ENCODE measurements at regions not wholly inside any gene's neighbourhood (a gene's known extent, or its start where the extent isn't known, plus 50 kb on each side); places are given as distances from the start of the nearest gene placed in this dataset.

DNA sequence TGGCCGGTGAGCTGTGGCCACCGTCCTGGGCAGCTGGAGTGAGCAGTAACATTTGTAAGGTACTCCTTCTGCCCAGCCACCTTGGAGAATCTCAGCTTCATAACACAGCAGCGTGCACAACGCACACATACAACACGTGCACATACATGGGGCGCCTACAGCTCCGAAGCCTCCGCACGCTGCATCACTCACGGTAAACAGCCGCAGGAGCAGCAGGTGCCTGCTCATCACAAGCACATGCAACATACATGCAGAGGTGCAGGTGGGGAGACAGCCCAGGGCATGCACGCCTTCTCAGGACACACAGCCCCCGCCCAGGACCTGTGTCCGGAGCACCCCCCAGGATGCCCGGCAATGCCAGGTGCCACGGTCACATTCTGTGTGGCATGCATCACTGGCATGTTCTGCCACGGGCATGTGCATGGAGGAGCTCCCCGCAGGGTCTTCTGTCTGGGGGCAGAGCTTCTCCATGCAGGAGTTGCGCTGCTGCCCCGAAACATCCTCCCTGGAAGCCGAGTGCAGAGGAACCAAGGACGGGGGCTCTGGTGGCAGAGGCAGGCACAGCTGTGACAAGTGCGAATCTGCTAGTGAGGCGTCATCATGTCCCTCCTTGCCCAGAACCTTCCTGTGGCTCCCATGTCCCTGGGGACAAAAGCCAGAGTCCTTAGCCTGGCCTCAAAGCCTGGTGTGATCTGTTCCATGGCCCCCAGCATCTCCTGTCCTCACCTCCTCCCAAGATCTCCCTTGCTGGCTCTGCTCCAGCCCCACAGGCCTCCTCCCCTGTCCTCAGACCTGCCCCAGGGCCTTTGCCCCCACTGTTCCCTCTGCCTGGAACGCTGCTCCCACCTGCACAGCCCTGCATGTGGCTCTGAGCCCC is 184.0 kb upstream of the GSE1 start (continued):
- TF ChIP-seq RFX5 (IDR thresholded peaks at IDR 0.05; ENCODE audit: low read depth, low read length), result no peak

DNA sequence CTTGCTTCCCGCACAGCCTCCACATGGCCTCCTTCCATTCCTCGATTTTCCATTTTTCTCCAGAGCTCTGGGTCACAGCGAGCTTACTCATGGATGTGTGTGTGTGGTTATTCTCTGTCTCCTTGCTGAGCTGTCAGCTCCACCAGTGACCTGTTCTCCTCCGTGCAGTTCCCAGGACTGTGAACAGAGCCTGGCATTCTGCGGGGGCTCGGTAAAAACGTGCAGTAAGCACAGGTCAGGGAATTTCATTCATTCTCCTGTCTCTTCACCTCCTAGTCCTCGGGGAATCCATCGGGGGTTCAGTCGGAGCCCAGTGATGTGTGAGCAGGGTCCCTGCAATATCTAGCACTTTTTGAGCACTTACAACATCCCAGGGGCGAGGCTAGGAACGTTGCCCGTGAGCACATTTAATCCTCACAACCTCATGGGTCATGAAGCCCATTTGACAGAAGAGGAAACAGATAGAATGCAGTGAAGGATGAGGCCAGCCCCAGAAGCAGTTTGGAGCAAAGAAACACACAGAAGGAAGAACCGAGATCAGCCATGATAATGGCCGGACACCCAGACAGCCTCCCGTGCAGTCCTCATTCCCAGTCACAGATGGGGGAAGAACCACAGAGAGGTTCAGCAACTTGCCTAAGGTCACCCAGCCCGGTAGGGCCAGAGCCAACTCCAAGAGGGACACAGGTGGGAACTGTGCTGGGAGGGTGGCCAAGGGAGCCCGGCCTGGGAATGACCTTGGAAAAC is 183.2 kb upstream of the GSE1 start:
- Histone ChIP-seq H3K18ac (ENCODE audit: low read depth, low read length) (no peak overlapping the region), H3K23ac (ENCODE audit: low read depth, low read length) (no peak overlapping the region), H3K14ac (replicated peaks; ENCODE audit: low read depth, low read length) (no peak overlapping the region), H3K4me2 (ENCODE audit: low read depth, low read length) (no peak overlapping the region), H3K4me1 (ENCODE audit: control insufficient read depth, insufficient read depth, low read length) (no peaks in the 10 kb centered on the region), H2AK5ac (ENCODE audit: low read depth, low read length) (no peak overlapping the region), H3K27me3 (ENCODE audit: control insufficient read depth, insufficient read depth, low read length) (no peaks in the 10 kb centered on the region), H3K9me3 (ENCODE audit: control insufficient read depth, insufficient read depth, low read length) (no peaks in the 10 kb centered on the region), H3K4ac (ENCODE audit: low read depth, low read length) (no peak overlapping the region), H4K8ac (ENCODE audit: low read depth in 2 of 2, low read length in 2 of 2) (no peak overlapping the region), H3K79me1 (ENCODE audit: low read depth in 1 of 2, low read length in 2 of 2) (peaks cover 0 to 9% of the 10 kb centered on the region in 2 experiments; a peak in 3 of 4 replicates), H3K27ac (ENCODE audit: insufficient read depth, low read length) (no peak overlapping the region), H4K20me1 (ENCODE audit: insufficient read depth, low read length) (peaks cover 46% of the 10 kb centered on the region), H3K4me3 (ENCODE audit: insufficient read depth, low read depth, low read length) (no peak overlapping the region), H3K9me1 (ENCODE audit: insufficient read depth, low read length) (0 out of 2 replicates have a peak, but pooled peaks cover 3% of the 10 kb centered on the region), H3K9ac (ENCODE audit: low read depth, low read length) (no peak overlapping the region), H2BK15ac (ENCODE audit: low read depth, low read length) (no peak overlapping the region), H4K91ac (ENCODE audit: insufficient read depth, low read depth, low read length) (no peak overlapping the region), H2BK20ac (ENCODE audit: low read depth, low read length) (no peak overlapping the region), H4K5ac (ENCODE audit: low read depth, low read length) (no peak overlapping the region), H2AFZ (replicated peaks; ENCODE audit: low read length, poor library complexity) (no peak overlapping the region), H3K36me3 (ENCODE audit: control insufficient read depth, insufficient read depth, low read length) (peaks cover 1% of the 10 kb centered on the region; the same call in 1 of the 2 replicates), H2BK5ac (ENCODE audit: low read depth, low read length, poor library complexity, severe bottlenecking) (no peak overlapping the region), H2AK9ac (replicated peaks; ENCODE audit: low read depth, low read length, poor library complexity) (peak overlapping the region; percentile 16), H2BK120ac (ENCODE audit: low read depth, low read length) (no peak overlapping the region), H3K56ac (ENCODE audit: extremely low read depth, insufficient read depth, low read length) (no peak overlapping the region)
- dilution Hi-C loops (cut with HindIII; ENCODE audit: low sequenced_read_pairs, unreplicated experiment) (no loop called here), intact Hi-C loops (cut with micrococcal nuclease) (no loop called here), in situ Hi-C loops (cut with MboI; ENCODE audit: low sequenced_read_pairs) (no loop called here)
- 93% methylated on average over 6 of the region's 18 CpGs; no CpG with 5 or more reads in 1 of the 2 experiments for WGBS, 2 experiments (ENCODE audit: extremely low coverage in 2 of 2, insufficient read length in 1 of 2)
- ATAC-seq (ENCODE audit: low read depth), result no peak
- DNase-seq, result no peak
- CTCF ChIA-PET, result no interaction called here
- BruUV-seq (replicated peaks), result no TSS peak
- POLR2A ChIA-PET (ENCODE audit: unreplicated experiment), result no interaction called here
- no peak for TF ChIP-seq MXI1 (IDR thresholded peaks at IDR 0.05; ENCODE audit: borderline replicate concordance, low read depth, low read length)
- no peak for TF ChIP-seq BHLHE40 (IDR thresholded peaks at IDR 0.05; ENCODE audit: low read depth, low read length)
- no peak for TF ChIP-seq RFX5 (IDR thresholded peaks at IDR 0.05; ENCODE audit: low read depth, low read length)
- TF ChIP-seq, protein P1, sequence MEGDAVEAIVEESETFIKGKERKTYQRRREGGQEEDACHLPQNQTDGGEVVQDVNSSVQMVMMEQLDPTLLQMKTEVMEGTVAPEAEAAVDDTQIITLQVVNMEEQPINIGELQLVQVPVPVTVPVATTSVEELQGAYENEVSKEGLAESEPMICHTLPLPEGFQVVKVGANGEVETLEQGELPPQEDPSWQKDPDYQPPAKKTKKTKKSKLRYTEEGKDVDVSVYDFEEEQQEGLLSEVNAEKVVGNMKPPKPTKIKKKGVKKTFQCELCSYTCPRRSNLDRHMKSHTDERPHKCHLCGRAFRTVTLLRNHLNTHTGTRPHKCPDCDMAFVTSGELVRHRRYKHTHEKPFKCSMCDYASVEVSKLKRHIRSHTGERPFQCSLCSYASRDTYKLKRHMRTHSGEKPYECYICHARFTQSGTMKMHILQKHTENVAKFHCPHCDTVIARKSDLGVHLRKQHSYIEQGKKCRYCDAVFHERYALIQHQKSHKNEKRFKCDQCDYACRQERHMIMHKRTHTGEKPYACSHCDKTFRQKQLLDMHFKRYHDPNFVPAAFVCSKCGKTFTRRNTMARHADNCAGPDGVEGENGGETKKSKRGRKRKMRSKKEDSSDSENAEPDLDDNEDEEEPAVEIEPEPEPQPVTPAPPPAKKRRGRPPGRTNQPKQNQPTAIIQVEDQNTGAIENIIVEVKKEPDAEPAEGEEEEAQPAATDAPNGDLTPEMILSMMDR (conservative IDR thresholded peaks at IDR 0.05; ENCODE audit: low read depth, low read length), result no peak

All from IMR-90 (cell line).